ENCODE measurements at regions not wholly inside any gene's neighbourhood (a gene's known extent, or its start where the extent isn't known, plus 50 kb on each side); places are given as distances from the start of the nearest gene placed in this dataset.

- TF ChIP-seq, protein P1, sequence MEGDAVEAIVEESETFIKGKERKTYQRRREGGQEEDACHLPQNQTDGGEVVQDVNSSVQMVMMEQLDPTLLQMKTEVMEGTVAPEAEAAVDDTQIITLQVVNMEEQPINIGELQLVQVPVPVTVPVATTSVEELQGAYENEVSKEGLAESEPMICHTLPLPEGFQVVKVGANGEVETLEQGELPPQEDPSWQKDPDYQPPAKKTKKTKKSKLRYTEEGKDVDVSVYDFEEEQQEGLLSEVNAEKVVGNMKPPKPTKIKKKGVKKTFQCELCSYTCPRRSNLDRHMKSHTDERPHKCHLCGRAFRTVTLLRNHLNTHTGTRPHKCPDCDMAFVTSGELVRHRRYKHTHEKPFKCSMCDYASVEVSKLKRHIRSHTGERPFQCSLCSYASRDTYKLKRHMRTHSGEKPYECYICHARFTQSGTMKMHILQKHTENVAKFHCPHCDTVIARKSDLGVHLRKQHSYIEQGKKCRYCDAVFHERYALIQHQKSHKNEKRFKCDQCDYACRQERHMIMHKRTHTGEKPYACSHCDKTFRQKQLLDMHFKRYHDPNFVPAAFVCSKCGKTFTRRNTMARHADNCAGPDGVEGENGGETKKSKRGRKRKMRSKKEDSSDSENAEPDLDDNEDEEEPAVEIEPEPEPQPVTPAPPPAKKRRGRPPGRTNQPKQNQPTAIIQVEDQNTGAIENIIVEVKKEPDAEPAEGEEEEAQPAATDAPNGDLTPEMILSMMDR (IDR thresholded peaks at IDR 0.05; ENCODE audit: extremely low read depth in 1 of 2, insufficient read depth in 1 of 2, low read depth in 1 of 2, low read length in 2 of 2), result no peak
- TF ChIP-seq POLR2A (IDR thresholded peaks at IDR 0.05; ENCODE audit: low read depth, low read length) (no peak), POLR2AphosphoS5 (IDR thresholded peaks at IDR 0.05; ENCODE audit: insufficient read depth, low read depth, low read length) (no peak), EZH2 (IDR thresholded peaks at IDR 0.05; ENCODE audit: borderline replicate concordance, low read depth, low read length, severe bottlenecking) (no peak), MYC (IDR thresholded peaks at IDR 0.05; ENCODE audit: low read depth, low read length) (no peak), MAX (IDR thresholded peaks at IDR 0.05; ENCODE audit: insufficient read depth, insufficient read length) (no peak), GATA2 (IDR thresholded peaks at IDR 0.05; ENCODE audit: insufficient read depth, insufficient read length, low read depth, low read length) (no peak), FOS (IDR thresholded peaks at IDR 0.05; ENCODE audit: borderline replicate concordance, insufficient read depth, low read length) (peak; percentile 5), JUN (IDR thresholded peaks at IDR 0.05; ENCODE audit: borderline replicate concordance, insufficient read depth, insufficient read length, low read depth) (no peak)
These were observed 50.8 kb upstream of the COL24A1 start for GRCh38 chr1:86207323-86207722.

All from endothelial cell of umbilical vein (primary cell).